GM21619 (cell line): ENCODE measurements at regions not wholly inside any gene's neighbourhood (a gene's known extent, or its start where the extent isn't known, plus 50 kb on each side); places are given as distances from the start of the nearest gene placed in this dataset.
"Not testable (repeated sequence)": the region's sequence is repeated elsewhere in the genome, so short reads cannot be mapped to it uniquely, and the experiment has no call there.

Experiments used
- ATAC-seq: cut with Tn5 transposase; IDR thresholded peaks from one replicate; pipeline ENCODE4 v1.9.1; 2021; ENCODE audit not compliant: unreplicated experiment

DNA sequence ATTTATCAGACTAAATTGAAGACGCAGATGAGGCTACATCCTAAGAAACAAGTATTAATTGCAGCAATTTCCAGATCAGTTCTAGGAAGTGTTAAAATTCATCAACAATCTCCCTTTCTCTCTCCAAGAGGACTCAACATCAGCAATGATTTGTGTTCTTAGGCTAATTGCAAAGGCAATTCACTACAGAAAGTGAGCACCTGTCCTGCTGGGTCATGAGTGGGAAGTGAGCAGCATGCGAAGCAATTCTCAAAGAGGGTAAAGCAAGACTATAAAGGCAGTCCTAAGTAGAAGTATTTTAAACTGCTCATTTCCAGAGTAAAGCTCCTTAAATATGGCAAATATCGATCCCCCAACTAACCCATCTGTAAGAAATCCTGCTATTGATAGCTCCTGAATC is 1191.0 kb upstream of the ALCAM start:
- ATAC-seq, result no peak

DNA sequence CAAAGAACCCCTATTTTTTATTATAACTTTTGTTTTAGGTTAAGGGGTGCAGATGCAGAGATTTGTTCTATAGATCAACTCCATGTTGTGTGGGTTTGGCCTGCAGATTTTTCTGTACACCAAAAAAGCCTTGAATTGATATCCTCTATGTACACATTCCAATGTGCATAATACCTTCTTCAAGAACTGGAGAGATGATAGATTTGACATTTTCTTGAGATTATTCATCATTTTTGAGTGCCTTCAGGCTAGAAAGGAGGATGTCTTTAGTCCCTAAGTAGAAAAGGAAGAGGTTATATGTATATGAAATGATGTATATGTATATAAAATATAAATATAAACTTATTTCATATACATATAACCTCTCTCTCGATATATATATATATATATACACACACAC is 1190.0 kb upstream of the ALCAM start:
- no peak for ATAC-seq

- ATAC-seq, result no peak
Measured at GRCh38 chr3:104178680-104179079, 1188.0 kb upstream of the ALCAM start.

GRCh38 chr3:104180906-104181305 is 1185.8 kb upstream of the ALCAM start:
- no peak for ATAC-seq

DNA sequence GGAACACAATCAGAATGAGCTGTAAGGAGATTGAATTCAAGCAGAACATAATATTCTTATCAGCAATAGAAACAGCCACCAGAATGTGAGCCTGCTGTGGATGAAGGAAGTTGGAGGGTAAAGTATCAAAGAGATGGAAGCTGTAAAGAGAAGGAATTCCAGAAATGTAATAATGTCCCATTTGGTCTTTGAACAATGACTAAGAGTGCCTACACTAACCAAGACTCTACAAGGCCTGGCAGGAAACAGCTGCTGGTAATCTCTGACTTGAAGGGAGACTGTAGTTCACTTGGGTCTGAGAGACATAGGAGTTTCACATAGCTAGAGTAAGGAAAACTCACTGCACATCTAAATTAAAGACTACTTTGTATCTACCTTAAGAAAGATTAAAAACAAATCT is 1176.0 kb upstream of the ALCAM start:
- ATAC-seq, result no peak

DNA sequence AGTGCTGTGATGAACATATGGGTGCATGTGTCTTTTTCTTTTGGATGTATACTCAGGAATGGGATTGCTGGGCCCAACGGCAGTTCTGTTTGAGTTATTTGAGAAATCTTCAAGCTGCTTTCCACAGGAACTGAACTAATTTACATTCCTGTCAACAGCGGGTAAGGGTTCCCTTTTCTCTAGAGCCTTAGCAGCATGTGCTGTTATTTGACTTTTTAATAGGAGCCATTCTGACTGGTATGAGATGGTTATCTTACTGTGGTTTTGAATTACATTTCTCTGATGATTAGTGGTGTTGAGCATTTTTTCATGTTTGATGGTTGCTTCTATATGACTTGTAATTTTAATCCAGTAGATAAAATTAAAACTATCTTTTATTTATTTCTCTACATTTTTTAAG is 1168.6 kb upstream of the ALCAM start:
- no peak for ATAC-seq

DNA sequence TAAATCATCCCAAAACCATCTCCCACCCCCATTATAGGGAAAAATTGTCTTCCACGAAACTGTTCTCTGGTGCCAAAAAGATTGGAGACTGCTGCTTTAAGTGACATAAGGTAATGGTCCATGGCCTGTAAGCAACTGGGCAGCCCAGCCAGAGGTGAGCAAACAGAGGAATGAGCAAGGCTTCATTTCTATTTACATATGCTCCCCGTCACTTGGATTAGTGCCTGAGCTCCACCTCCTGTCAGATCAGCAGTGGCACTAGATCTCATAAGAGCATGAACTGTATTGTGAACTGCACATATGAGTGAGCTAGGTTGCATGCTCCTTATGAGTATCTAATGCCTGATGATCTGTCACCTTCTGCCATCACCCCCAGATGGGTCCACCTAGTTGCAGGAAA is 1159.8 kb upstream of the ALCAM start:
- ATAC-seq, result no peak

- no peak for ATAC-seq
Measured at GRCh38 chr3:104214277-104214676, 1152.4 kb upstream of the ALCAM start.

DNA sequence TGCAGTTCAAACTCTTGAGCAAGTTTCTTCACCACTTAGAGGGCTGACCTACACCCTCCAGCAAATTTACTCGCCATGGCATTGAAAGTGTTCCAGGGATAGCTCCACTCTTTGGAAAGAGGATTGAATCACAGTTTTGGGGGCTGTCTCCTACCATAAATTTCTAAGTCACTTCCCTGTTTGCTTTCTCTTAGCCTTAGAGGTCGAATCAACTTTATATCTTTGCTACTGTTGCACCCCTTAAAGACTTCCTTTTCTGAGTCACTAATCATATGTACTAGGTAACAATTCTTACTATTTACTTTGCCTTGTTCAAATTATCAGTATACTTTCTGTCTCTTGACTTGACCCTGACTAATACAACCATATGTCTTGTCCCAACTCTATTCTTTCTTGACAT is 1151.8 kb upstream of the ALCAM start:
- no peak for ATAC-seq

- ATAC-seq, result not testable (repeated sequence)
Measured at GRCh38 chr3:104219046-104219445, 1147.7 kb upstream of the ALCAM start.

GRCh38 chr3:104234442-104235194 is 1132.1 kb upstream of the ALCAM start:
- ATAC-seq, result no peak

GRCh38 chr3:104244680-104245220 is 1122.0 kb upstream of the ALCAM start:
- ATAC-seq, result no peak

DNA sequence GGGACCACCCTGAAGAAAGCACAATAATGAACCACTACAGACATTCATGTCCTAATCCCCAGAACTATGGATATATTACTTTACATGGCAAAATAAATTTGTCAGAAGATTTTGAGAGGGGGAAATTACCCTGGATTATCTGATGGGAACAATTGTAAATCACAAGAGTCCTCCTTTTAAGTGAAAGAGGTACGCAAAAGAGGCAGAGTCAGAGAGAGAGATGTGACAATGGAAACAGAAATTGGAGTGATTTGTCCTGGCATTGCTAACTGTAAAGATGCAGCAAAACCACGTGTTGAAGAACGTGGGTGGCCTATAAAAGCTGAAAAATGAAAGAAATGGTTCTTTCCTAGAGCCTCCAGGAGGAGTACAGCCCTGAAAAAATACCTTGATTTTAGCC is 1121.4 kb upstream of the ALCAM start:
- ATAC-seq, result no peak

DNA sequence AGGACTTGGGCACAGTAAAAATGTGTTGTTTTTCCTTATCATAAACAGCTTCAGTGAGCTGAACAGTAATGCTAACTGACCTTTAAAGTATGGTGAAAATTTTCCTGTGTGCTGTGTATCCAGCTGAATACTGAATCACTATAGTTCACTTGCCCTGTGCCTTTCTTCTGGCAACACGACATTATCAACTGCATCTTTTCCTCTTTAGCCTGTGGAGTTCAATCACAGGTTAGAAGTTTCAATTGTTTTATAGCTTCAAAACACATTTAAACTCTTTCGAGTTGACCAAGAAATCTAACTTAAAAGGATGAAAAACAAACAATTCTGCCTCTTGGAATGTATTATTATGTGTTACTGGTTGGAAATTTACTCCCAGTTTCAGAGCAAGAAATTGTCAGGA is 1120.7 kb upstream of the ALCAM start:
- ATAC-seq, result no peak

DNA sequence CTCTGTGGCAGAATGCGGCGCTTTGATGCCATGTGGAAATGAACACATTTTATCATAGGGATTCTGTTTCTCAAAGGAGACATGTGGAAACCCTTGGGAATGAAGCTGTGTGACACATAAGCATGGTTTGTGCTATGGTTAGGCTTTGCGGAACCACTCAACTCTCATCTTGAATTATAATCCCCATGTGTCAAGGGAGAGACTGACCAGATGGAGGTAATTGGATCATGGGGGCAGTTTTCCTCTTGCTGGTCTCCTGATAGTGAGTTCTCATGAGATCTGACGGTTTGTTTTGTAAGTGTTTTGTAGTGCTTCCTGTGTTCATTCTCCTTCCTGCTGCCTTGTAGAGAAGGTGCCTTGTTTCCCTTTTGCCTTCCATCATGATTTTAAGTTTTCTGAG is 1109.2 kb upstream of the ALCAM start:
- ATAC-seq, result no peak

GRCh38 chr3:104263477-104263876 is 1103.2 kb upstream of the ALCAM start:
- ATAC-seq, result no peak

DNA sequence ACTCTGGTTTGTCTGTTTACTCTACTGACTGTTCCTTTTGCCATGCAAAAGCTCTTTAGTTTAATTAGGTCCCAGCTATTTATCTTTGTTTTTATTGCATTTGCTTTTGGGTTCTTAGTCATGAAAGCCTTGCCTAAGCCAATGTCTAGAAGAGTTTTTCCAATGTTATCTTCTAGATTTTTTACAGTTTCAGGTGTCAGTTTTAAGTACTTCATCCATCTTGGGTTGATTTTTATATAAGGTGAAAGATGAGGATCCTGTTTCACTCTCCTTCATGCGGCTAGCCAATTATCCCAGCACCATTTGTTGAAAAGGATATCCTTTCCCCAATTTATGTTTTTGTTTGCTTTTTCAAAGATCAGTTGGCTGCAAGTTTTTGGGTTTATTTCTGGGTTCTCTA is 1100.5 kb upstream of the ALCAM start:
- not testable (repeated sequence) for ATAC-seq

GRCh38 chr3:104269771-104270170 is 1096.9 kb upstream of the ALCAM start:
- ATAC-seq, result no peak

GRCh38 chr3:104273046-104273649 is 1093.6 kb upstream of the ALCAM start:
- ATAC-seq, result no peak

GRCh38 chr3:104275199-104275598 is 1091.5 kb upstream of the ALCAM start:
- no peak for ATAC-seq

DNA sequence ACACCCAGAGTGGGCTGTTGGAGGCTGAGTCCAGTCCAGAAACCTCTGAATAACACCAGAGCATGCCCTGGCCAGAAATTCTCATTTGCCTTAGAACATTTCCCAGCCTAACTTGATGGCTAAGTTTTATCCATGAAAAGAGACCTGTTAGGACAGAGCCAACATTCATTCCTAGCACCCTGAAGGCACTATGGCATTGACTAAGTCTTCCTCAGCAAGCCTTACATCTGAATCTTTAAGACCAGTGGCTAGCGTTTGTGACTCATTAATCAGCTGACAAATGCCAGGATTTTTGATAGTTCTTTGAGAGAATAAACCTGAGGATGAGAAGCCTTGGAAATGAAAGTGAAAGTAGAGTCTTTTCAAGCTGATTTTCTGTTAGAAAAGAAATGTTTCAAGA is 1087.1 kb upstream of the ALCAM start:
- no peak for ATAC-seq

DNA sequence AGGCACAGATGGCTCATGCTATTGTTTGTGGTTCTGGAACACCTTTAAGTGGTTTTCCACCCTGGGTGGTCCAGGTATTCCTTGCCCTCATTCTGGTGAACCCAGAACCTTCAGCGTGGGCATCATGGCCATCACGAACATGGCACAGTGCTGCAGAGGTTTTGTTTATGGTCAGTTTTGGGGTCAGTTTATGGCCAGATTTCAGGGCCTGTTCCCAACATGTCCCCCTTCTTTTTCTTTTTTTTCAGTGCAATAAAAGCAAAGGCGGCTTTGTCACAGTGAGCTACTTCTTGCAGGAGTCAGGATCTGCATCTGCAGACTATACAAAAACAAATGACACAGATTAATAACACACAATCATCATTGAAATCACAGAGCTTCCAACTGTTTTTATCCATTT is 1085.0 kb upstream of the ALCAM start:
- no peak for ATAC-seq

- no peak for ATAC-seq
Measured at GRCh38 chr3:104286645-104287044, 1080.1 kb upstream of the ALCAM start.
